Breast epithelium (tissue), 4 donors: ENCODE measurements at regions not wholly inside any gene's neighbourhood (a gene's known extent, or its start where the extent isn't known, plus 50 kb on each side); places are given as distances from the start of the nearest gene placed in this dataset.

Experiments used
- DNase-seq, 2 donors: peaks; one replicate each; pipeline ENCODE4 v3.0.0-alpha.2; 2019; ENCODE audit warnings: low spot score in 2 of 2
- H3K27ac ChIP-seq, 2 donors: fragments of 200-600 bp; sonication (generic) in 1 of 2; one replicate each; pipeline ENCODE4 v1.5.1; 2016 to 2019; ENCODE audit warnings: mild to moderate bottlenecking in 1 of 2
- H3K27me3 ChIP-seq, 2 donors: fragments of 200-600 bp; sonication (generic) in 1 of 2; one replicate each; pipeline versions ENCODE4 v1.5.1 to v1.6.0; 2017 to 2019; ENCODE audit warnings: control low read depth in 1 of 2, mild to moderate bottlenecking in 1 of 2
- H3K36me3 ChIP-seq: fragments of 200-600 bp; one replicate; pipeline ENCODE4 v1.5.1; 2019
- H3K4me1 ChIP-seq, 2 donors: fragments of 200-600 bp; sonication (generic); one replicate each; pipeline ENCODE4 v1.5.1; 2016 to 2019; ENCODE audit warnings: control low read depth in 1 of 2
- H3K4me3 ChIP-seq, 3 donors: fragments of 200-600 bp; sonication (generic); 1 replicate in 2 of 3; 2 replicates in 1 of 3; pipeline ENCODE4 v1.5.1; 2016 to 2019; ENCODE audit warnings: mild to moderate bottlenecking in 3 of 3, moderate library complexity in 2 of 3
- H3K9me3 ChIP-seq, 2 donors: fragments of 200-600 bp; sonication (generic) in 1 of 2; one replicate each; pipeline ENCODE4 v1.5.1; 2016 to 2019; ENCODE audit warnings: control low read depth in 1 of 2
- POLR2A ChIP-seq: fragments of 450-650 bp; IDR thresholded peaks from one replicate; pipeline ENCODE4 v1.6.1; 2016; ENCODE audit warnings: antibody characterized with exemption, mild to moderate bottlenecking, moderate library complexity
- POLR2AphosphoS5 ChIP-seq, 3 donors: sonication (generic); formaldehyde crosslinking; IDR thresholded peaks; one replicate each; pipeline ENCODE4 v1.6.1; 2017; ENCODE audit warnings: antibody characterized with exemption in 3 of 3
- intact Hi-C: fragments of 100-400 bp; cut with DNase I; formaldehyde crosslinking; loops from one replicate; pipeline ENCODE4 v1.15.1; 2023; ENCODE audit warnings: low total_unique reads
- TF ChIP-seq, protein P1 (sequence below), 3 donors: fragments of 450-650 bp; IDR thresholded peaks; one replicate each; pipeline ENCODE4 v1.5.1; 2016 to 2017; ENCODE audit warnings: antibody characterized with exemption in 3 of 3, mild to moderate bottlenecking in 3 of 3, moderate library complexity in 3 of 3

DNA sequence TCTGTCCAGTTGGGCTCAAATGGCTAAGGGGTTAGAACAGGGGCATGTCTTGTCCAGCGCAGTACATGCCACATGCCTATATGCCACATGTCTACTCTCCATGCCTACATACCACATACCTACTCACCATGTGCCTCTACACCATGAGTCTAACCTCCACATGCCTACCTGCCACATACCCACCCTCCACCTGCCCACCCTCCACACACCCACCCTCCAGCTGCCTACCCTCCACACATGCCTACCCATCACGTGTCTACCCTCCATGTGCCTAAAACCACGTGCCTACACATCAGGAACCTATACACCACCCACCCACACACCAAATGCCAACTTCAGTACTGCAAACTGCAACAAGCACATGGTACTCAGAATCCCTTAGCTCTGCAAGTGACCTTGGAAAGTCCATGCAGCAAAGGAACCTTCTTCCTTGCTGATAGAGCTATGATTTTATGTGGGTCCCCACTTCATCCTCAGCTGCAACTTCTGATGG, 113.0 kb upstream of the CST7 start:
- peaks cover under 1 to 5% of the 10 kb centered on the region in 2 donors for H3K9me3 ChIP-seq
- H3K4me1 ChIP-seq, result no peaks in the 10 kb centered on the region
- TF ChIP-seq, protein P1, sequence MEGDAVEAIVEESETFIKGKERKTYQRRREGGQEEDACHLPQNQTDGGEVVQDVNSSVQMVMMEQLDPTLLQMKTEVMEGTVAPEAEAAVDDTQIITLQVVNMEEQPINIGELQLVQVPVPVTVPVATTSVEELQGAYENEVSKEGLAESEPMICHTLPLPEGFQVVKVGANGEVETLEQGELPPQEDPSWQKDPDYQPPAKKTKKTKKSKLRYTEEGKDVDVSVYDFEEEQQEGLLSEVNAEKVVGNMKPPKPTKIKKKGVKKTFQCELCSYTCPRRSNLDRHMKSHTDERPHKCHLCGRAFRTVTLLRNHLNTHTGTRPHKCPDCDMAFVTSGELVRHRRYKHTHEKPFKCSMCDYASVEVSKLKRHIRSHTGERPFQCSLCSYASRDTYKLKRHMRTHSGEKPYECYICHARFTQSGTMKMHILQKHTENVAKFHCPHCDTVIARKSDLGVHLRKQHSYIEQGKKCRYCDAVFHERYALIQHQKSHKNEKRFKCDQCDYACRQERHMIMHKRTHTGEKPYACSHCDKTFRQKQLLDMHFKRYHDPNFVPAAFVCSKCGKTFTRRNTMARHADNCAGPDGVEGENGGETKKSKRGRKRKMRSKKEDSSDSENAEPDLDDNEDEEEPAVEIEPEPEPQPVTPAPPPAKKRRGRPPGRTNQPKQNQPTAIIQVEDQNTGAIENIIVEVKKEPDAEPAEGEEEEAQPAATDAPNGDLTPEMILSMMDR (IDR thresholded peaks at IDR 0.05), result no peak
- TF ChIP-seq POLR2A (no peak), POLR2AphosphoS5 (IDR thresholded peaks at IDR 0.05) (no peak)
- DNase-seq, result no peak
- no peaks in the 10 kb centered on the region for H3K27me3 ChIP-seq
- no peak overlapping the region for H3K27ac ChIP-seq
- H3K4me3 ChIP-seq, result no peak overlapping the region
- intact Hi-C loops, result no loop called here
- H3K36me3 ChIP-seq, result no peaks in the 10 kb centered on the region

DNA sequence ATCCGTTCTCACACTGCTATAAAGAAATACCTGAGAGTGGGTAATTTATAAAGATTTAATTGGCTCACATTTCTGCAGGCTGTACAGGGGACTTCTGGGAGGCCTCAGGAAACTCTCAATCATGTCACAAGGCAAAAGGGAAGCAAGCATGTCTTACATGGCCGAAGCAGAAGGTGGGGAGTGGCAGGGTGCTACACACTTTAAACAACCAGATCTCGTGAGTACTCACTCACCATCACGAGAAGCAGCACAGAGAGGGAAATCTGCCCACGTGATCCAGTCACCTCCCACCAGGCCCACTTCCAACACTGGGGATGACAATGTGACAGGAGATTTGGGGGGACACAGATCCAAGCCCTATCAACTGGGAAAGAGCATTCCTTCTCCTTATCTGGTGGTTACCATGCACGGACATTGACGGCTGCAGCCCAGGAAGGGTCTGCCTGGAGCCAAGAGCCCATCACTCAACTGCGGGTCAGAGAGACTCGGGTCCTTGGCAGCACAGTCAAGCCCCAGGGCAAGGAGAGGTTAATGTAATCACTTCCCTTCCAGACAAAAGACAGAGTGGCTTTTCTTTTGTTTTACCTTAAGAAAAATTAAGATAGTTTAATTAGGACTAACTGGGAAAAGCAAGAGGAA, 112.3 kb upstream of the CST7 start:
- H3K36me3 ChIP-seq, result no peaks in the 10 kb centered on the region
- H3K27me3 ChIP-seq, result no peaks in the 10 kb centered on the region
- no peaks in the 10 kb centered on the region for H3K4me1 ChIP-seq
- intact Hi-C loops, result no loop called here
- TF ChIP-seq, protein P1 (IDR thresholded peaks at IDR 0.05), result no peak
- no peak for TF ChIP-seq POLR2A
- TF ChIP-seq POLR2AphosphoS5 (IDR thresholded peaks at IDR 0.05), result no peak
- H3K4me3 ChIP-seq, result no peak overlapping the region
- H3K9me3 ChIP-seq, result no peaks in the 10 kb centered on the region
- H3K27ac ChIP-seq, result no peak overlapping the region
- no peak for DNase-seq

DNA sequence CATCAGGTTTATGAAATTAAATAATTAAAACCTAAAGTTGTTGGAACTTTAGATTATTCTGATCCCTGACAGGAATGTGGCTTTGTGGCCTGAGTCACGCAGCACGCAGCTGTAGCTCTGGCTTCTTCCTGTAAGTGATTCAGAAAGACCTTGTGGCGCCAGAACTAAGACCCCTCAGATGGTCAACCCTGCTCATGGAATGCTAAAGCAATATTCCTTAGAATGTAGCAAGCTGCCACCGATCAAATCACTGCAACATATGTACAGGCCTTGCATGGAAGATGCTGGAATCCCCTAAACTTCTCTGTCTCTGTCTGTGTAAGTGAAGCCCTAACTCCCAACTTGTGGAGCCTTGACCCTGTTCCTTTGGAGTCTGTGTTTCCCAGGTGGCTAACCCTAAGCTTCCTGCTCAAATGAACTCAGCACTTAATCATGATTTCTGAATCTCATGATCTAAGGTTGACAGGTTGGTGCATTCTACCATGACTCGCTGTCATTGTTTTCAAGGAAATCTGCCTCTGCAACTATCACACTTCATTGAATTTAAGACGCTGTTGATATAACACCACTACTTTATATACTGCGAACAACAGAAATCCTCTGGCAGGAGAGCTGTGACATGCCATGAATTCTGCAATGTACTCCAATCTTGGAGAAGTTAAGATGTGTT, 111.2 kb upstream of the CST7 start:
- intact Hi-C loops, result no loop called here
- no peaks in the 10 kb centered on the region for H3K9me3 ChIP-seq
- H3K27ac ChIP-seq, result no peak overlapping the region
- no peak overlapping the region for H3K4me3 ChIP-seq
- DNase-seq, result no peak
- H3K4me1 ChIP-seq, result no peaks in the 10 kb centered on the region
- no peaks in the 10 kb centered on the region for H3K27me3 ChIP-seq
- H3K36me3 ChIP-seq, result no peaks in the 10 kb centered on the region
- TF ChIP-seq, protein P1 (IDR thresholded peaks at IDR 0.05), result no peak
- TF ChIP-seq POLR2A (no peak), POLR2AphosphoS5 (IDR thresholded peaks at IDR 0.05) (no peak)

DNA sequence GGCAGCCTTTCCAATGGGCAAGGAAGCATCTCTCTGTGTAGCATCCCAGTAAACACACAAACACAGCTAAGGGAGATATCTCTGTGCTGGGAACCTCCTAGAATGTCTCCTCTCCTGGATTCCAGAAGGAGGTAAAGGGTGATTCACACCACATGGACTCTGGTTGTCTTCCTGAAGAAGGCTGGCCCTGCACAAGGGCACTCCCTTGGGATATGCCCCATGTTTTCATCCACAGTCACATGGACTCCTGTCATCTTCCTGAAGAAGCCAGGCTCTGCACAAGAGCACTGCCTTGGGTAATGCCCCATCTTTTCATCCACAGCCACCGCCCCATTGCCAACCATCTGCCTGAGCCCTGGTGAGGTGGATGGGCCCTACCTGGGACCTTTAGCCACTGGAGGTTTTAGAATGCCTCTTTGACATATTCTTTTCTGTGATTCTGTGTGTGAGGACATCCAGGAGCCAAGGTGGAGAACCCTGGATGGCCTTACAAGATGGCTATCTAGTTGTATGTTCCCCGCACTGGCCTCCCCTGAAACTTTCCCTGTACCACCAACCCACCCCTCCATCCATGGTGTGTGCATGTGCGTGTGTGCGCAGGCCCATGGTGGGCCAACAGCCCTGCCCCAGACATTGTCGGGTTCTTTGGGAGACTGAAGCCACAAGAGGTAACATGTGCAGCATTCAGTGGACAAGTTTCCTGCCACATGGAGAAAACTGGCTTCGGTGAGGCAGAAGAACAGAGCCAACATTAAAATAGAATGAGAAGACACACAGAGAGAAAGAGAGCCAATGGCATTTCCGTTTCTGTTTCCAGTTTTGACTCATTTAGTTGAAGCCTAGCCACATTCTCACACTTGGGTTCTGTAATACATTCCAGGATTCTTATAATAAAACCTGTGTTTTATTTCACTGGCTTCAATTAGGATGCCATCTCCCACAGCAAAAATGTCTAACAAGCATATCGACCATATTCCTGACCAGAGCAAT, 110.2 kb upstream of the CST7 start:
- Histone ChIP-seq H3K27ac (no peak overlapping the region), H3K36me3 (no peaks in the 10 kb centered on the region), H3K9me3 (no peaks in the 10 kb centered on the region), H3K27me3 (no peaks in the 10 kb centered on the region), H3K4me1 (no peaks in the 10 kb centered on the region), H3K4me3 (no peak overlapping the region)
- DNase-seq, result no peak
- intact Hi-C loops, result no loop called here
- TF ChIP-seq POLR2AphosphoS5 (IDR thresholded peaks at IDR 0.05) (no peak), POLR2A (no peak)
- TF ChIP-seq, protein P1 (IDR thresholded peaks at IDR 0.05), result no peak
